Small intestine (tissue), 7 donors: ENCODE measurements at regions not wholly inside any gene's neighbourhood (a gene's known extent, or its start where the extent isn't known, plus 50 kb on each side); places are given as distances from the start of the nearest gene placed in this dataset.

Source experiments
- DNase-seq, 2 donors: peaks; one replicate each; pipeline versions ENCODE4 v3.0.0 to v3.0.0-alpha.2; 2013
- FAIRE-seq: peaks from 2 replicates; lab custom pipeline; 2012; peaks lifted over from hg19 to GRCh38; lab: Jason Lieb, UNC
- H3K27ac ChIP-seq, 3 donors: one replicate each; pipeline ENCODE4 v1.5.1; 2013; ENCODE audit warnings: low read length in 2 of 3, mild to moderate bottlenecking in 2 of 3, control low read depth in 1 of 3, inconsistent platforms in 1 of 3, low read depth in 1 of 3, moderate library complexity in 1 of 3
- H3K27me3 ChIP-seq, 3 donors: one replicate each; pipeline ENCODE4 v1.6.1; 2013; ENCODE audit warnings: low read length in 3 of 3, inconsistent platforms in 1 of 3; ENCODE audit not compliant: control insufficient read depth in 3 of 3, insufficient read depth in 3 of 3
- H3K36me3 ChIP-seq, 3 donors: one replicate each; pipeline ENCODE4 v1.6.1; 2013; ENCODE audit warnings: low read length in 3 of 3, inconsistent platforms in 1 of 3, low read depth in 1 of 3, mild to moderate bottlenecking in 1 of 3, moderate library complexity in 1 of 3; ENCODE audit not compliant: control insufficient read depth in 3 of 3, insufficient read depth in 2 of 3
- H3K4me1 ChIP-seq, 3 donors: one replicate each; pipeline ENCODE4 v1.6.1; 2013; ENCODE audit warnings: low read length in 2 of 3, inconsistent platforms in 1 of 3, low read depth in 1 of 3, mild to moderate bottlenecking in 1 of 3, moderate library complexity in 1 of 3; ENCODE audit not compliant: control insufficient read depth in 3 of 3, insufficient read depth in 2 of 3
- H3K4me3 ChIP-seq, 3 donors: one replicate each; pipeline ENCODE4 v1.5.1; 2013; ENCODE audit warnings: low read length in 3 of 3, control low read depth in 1 of 3, inconsistent platforms in 1 of 3, low read depth in 1 of 3, mild to moderate bottlenecking in 1 of 3, moderate library complexity in 1 of 3
- H3K9me3 ChIP-seq, 2 donors: one replicate each; pipeline ENCODE4 v1.6.1; 2013; ENCODE audit warnings: low read depth in 1 of 2, low read length in 1 of 2; ENCODE audit not compliant: control insufficient read depth in 2 of 2, insufficient read depth in 1 of 2
- WGBS, 3 donors: extraction: QIAGEN DNeasy Blood & Tissue Kit; methylation state at CpG; one replicate each; pipeline ENCODE4 v1.1.7; 2013; 5-methylcytosine and 5-hydroxymethylcytosine counted together
- donor health status: healthy with polysubstance abuse.
- donor health status: control.
- donor health status: control.
- donor health status: Bipolar disorder and iron deficiency.
- donor health status: healthy.

- FAIRE-seq (no peak), DNase-seq (no peak)
- no peaks in the 10 kb centered on the region for H3K4me1 ChIP-seq
- no peaks in the 10 kb centered on the region for H3K27me3 ChIP-seq
- no peaks in the 10 kb centered on the region for H3K9me3 ChIP-seq
- no peak overlapping the region for H3K27ac ChIP-seq
- no peak overlapping the region for H3K4me3 ChIP-seq
- 90 to 95% (median 95%) methylated on average over 2 of the region's 2 CpGs for WGBS, 3 donors
- H3K36me3 ChIP-seq = no peaks in the 10 kb centered on the region
Observed at GRCh38 chr1:190852611-190853010, 374.9 kb upstream of the BRINP3 start.

- 85 to 99% (median 87%) methylated on average over 2 of the region's 2 CpGs for WGBS, 3 donors
- peaks cover 0 to 6% of the 10 kb centered on the region in 2 donors for H3K9me3 ChIP-seq
- FAIRE-seq (no peak), DNase-seq (no peak)
- no peak overlapping the region for H3K27ac ChIP-seq
- H3K27me3 ChIP-seq = no peaks in the 10 kb centered on the region
- H3K4me3 ChIP-seq = no peak overlapping the region
- no peaks in the 10 kb centered on the region for H3K36me3 ChIP-seq
- no peaks in the 10 kb centered on the region for H3K4me1 ChIP-seq
Observed at GRCh38 chr1:190858140-190858539, 380.5 kb upstream of the BRINP3 start.

GRCh38 chr1:190864013-190864641 lies 386.5 kb upstream of the BRINP3 start:
- FAIRE-seq = no peak

GRCh38 chr1:190880352-190880751 lies 402.7 kb upstream of the BRINP3 start:
- DNase-seq (no peak), FAIRE-seq (no peak)
- no peak overlapping the region for H3K4me3 ChIP-seq
- H3K4me1 ChIP-seq = no peaks in the 10 kb centered on the region
- 62 to 75% (median 67%) methylated on average over 3 of the region's 3 CpGs for WGBS, 3 donors
- H3K9me3 ChIP-seq = no peaks in the 10 kb centered on the region
- H3K27me3 ChIP-seq = no peaks in the 10 kb centered on the region
- no peaks in the 10 kb centered on the region for H3K36me3 ChIP-seq
- H3K27ac ChIP-seq = no peak overlapping the region

More at GRCh38 chr1:190864013-190864641, 386.5 kb upstream of the BRINP3 start:
- no peak overlapping the region for H3K4me3 ChIP-seq
- WGBS, 3 donors = 47 to 80% (median 68%) methylated on average over 3 of the region's 3 CpGs
- no peaks in the 10 kb centered on the region for H3K9me3 ChIP-seq
- DNase-seq = no peak
- no peaks in the 10 kb centered on the region for H3K27me3 ChIP-seq
- no peak overlapping the region for H3K27ac ChIP-seq
- H3K4me1 ChIP-seq = no peaks in the 10 kb centered on the region
- H3K36me3 ChIP-seq = no peaks in the 10 kb centered on the region

GRCh38 chr1:190881064-190881463 lies 403.4 kb upstream of the BRINP3 start:
- H3K36me3 ChIP-seq = no peaks in the 10 kb centered on the region
- H3K9me3 ChIP-seq = no peaks in the 10 kb centered on the region
- FAIRE-seq (no peak), DNase-seq (no peak)
- WGBS, 3 donors = 58 to 78% (median 75%) methylated on average over 3 of the region's 3 CpGs
- H3K4me3 ChIP-seq = no peak overlapping the region
- no peaks in the 10 kb centered on the region for H3K4me1 ChIP-seq
- no peaks in the 10 kb centered on the region for H3K27me3 ChIP-seq
- no peak overlapping the region for H3K27ac ChIP-seq

- no peaks in the 10 kb centered on the region for H3K27me3 ChIP-seq
- no peaks in the 10 kb centered on the region for H3K36me3 ChIP-seq
- H3K4me1 ChIP-seq = no peaks in the 10 kb centered on the region
- H3K9me3 ChIP-seq = peaks cover 0 to 6% of the 10 kb centered on the region in 2 donors
- FAIRE-seq = no peak
- no peak overlapping the region for H3K4me3 ChIP-seq
- no peak for DNase-seq
- H3K27ac ChIP-seq = no peak overlapping the region
- WGBS, 3 donors = 68 to 82% (median 81%) methylated on average over 2 of the region's 2 CpGs
Observed at GRCh38 chr1:190897233-190897632, 419.6 kb upstream of the BRINP3 start.

GRCh38 chr1:190904091-190904695 lies 426.5 kb upstream of the BRINP3 start:
- Histone ChIP-seq H3K9me3 (peaks cover 0 to 2% of the 10 kb centered on the region in 2 donors), H3K4me1 (no peaks in the 10 kb centered on the region), H3K27me3 (no peaks in the 10 kb centered on the region), H3K4me3 (no peak overlapping the region), H3K36me3 (no peaks in the 10 kb centered on the region), H3K27ac (no peak overlapping the region)
- FAIRE-seq (no peak), DNase-seq (no peak)
- 85 to 88% (median 88%) methylated on average over 2 of the region's 2 CpGs for WGBS, 3 donors

- 69 to 100% (median 93%) methylated on average over 1 of the region's 1 CpG for WGBS, 3 donors
- FAIRE-seq = no peak
Observed at GRCh38 chr1:190906206-190906725, 428.6 kb upstream of the BRINP3 start.

More at GRCh38 chr1:190906206-190906725, 428.6 kb upstream of the BRINP3 start:
- Histone ChIP-seq H3K27me3 (no peaks in the 10 kb centered on the region), H3K36me3 (no peaks in the 10 kb centered on the region), H3K4me3 (no peak overlapping the region), H3K4me1 (no peaks in the 10 kb centered on the region), H3K27ac (no peak overlapping the region), H3K9me3 (no peaks in the 10 kb centered on the region)
- no peak for DNase-seq
